Liver (tissue), 8 donors: ENCODE measurements at regions not wholly inside any gene's neighbourhood (a gene's known extent, or its start where the extent isn't known, plus 50 kb on each side); places are given as distances from the start of the nearest gene placed in this dataset.

ENCODE experiments used
- DNase-seq: peaks from one replicate; pipeline ENCODE4 v3.0.0-alpha.2; 2017; ENCODE audit warnings: low spot score
- H3K27ac ChIP-seq, 2 donors: one replicate each; pipeline ENCODE4 v1.7.0; 2013; ENCODE audit warnings: inconsistent platforms in 2 of 2, low read length in 2 of 2, control low read depth in 1 of 2, low read depth in 1 of 2, mild to moderate bottlenecking in 1 of 2
- H3K27me3 ChIP-seq, 4 donors: one replicate each; pipeline versions ENCODE4 v1.6.1 to v1.7.0; 2013; ENCODE audit warnings: low read length in 3 of 4, inconsistent platforms in 1 of 4, mild to moderate bottlenecking in 1 of 4, moderate library complexity in 1 of 4; ENCODE audit not compliant: control insufficient read depth in 4 of 4, insufficient read depth in 4 of 4
- H3K36me3 ChIP-seq, 4 donors: one replicate each; pipeline versions ENCODE4 v1.6.1 to v1.7.0; 2013; ENCODE audit warnings: low read length in 3 of 4, mild to moderate bottlenecking in 3 of 4, low read depth in 1 of 4, moderate library complexity in 1 of 4; ENCODE audit not compliant: control insufficient read depth in 4 of 4, insufficient read depth in 3 of 4
- H3K4me1 ChIP-seq, 4 donors: one replicate each; pipeline versions ENCODE4 v1.6.1 to v1.7.0; 2013; ENCODE audit warnings: low read length in 3 of 4, mild to moderate bottlenecking in 3 of 4, moderate library complexity in 1 of 4; ENCODE audit not compliant: control insufficient read depth in 4 of 4, insufficient read depth in 4 of 4
- H3K4me3 ChIP-seq, 3 donors: one replicate each; pipeline versions ENCODE4 v1.6.1 to v1.7.0; 2013; ENCODE audit warnings: low read length in 3 of 3, control low read depth in 1 of 3, low read depth in 1 of 3, mild to moderate bottlenecking in 1 of 3
- H3K9ac ChIP-seq, 2 donors: one replicate each; pipeline ENCODE4 v1.7.0; 2013; ENCODE audit warnings: low read length in 2 of 2, mild to moderate bottlenecking in 2 of 2, moderate library complexity in 2 of 2, control low read depth in 1 of 2, low read depth in 1 of 2
- H3K9me3 ChIP-seq, 4 donors: one replicate each; pipeline versions ENCODE4 v1.6.1 to v1.7.0; 2013; ENCODE audit warnings: low read length in 3 of 4; ENCODE audit not compliant: control insufficient read depth in 4 of 4
- ATF3 ChIP-seq: IDR thresholded peaks from 2 replicates; pipeline ENCODE4 v1.6.1; 2016; ENCODE audit warnings: antibody characterized with exemption
- CTCF ChIP-seq: fragments of 150-350 bp; IDR thresholded peaks from 2 replicates; pipeline ENCODE4 v1.5.1; 2017; ENCODE audit warnings: improper control_type of control experiment, low read depth, low read length; ENCODE audit not compliant: missing input control
- EGR1 ChIP-seq, 2 donors: IDR thresholded peaks; 2 replicates each; pipeline ENCODE4 v1.6.1; 2016 to 2018; ENCODE audit warnings: antibody characterized with exemption in 2 of 2, low read depth in 2 of 2
- FOXA2 ChIP-seq: IDR thresholded peaks from 2 replicates; pipeline ENCODE4 v1.6.1; 2016; ENCODE audit warnings: antibody characterized with exemption
- HNF4A ChIP-seq, 2 donors: conservative IDR thresholded peaks; 2 replicates each; pipeline ENCODE4 v1.6.1; 2016; ENCODE audit warnings: antibody characterized with exemption in 2 of 2, mild to moderate bottlenecking in 2 of 2
- HNF4G ChIP-seq: IDR thresholded peaks from 2 replicates; pipeline ENCODE4 v1.6.1; 2016; ENCODE audit warnings: antibody characterized with exemption
- MAX ChIP-seq: IDR thresholded peaks from 2 replicates; pipeline ENCODE4 v1.6.1; 2016; ENCODE audit warnings: antibody characterized with exemption
- NR2F2 ChIP-seq: IDR thresholded peaks from 2 replicates; pipeline ENCODE4 v1.6.1; 2016; ENCODE audit warnings: antibody characterized with exemption
- RAD21 ChIP-seq, 2 donors: IDR thresholded peaks; 2 replicates each; pipeline ENCODE4 v1.6.1; 2016; ENCODE audit warnings: antibody characterized with exemption in 2 of 2, mild to moderate bottlenecking in 2 of 2
- RXRA ChIP-seq, 2 donors: IDR thresholded peaks; 2 replicates each; pipeline ENCODE4 v1.6.1; 2017 to 2018; ENCODE audit warnings: antibody characterized with exemption in 2 of 2, mild to moderate bottlenecking in 1 of 2
- SP1 ChIP-seq: IDR thresholded peaks from 2 replicates; pipeline ENCODE4 v1.6.1; 2018; ENCODE audit warnings: antibody characterized with exemption, mild to moderate bottlenecking
- YY1 ChIP-seq: IDR thresholded peaks from 2 replicates; pipeline ENCODE4 v1.6.1; 2016; ENCODE audit warnings: antibody characterized with exemption, mild to moderate bottlenecking
- ZBTB33 ChIP-seq: IDR thresholded peaks from 2 replicates; pipeline ENCODE4 v1.6.1; 2016; ENCODE audit warnings: antibody characterized with exemption
- WGBS: extraction: QIAGEN DNeasy Blood & Tissue Kit; methylation state at CpG from one replicate; pipeline ENCODE4 v1.1.7; 2013; 5-methylcytosine and 5-hydroxymethylcytosine counted together
- donor health status: healthy.
- donor health status: healthy.
- donor health status: healthy.
- donor health status: healthy.
- donor health status: healthy.

- Histone ChIP-seq H3K27me3 (no peaks in the 10 kb centered on the region), H3K4me3 (no peak overlapping the region), H3K4me1 (no peaks in the 10 kb centered on the region), H3K27ac (no peak overlapping the region), H3K9ac (no peak overlapping the region), H3K9me3 (peaks cover 0 to 3% (median 0%) of the 10 kb centered on the region in 4 donors), H3K36me3 (no peaks in the 10 kb centered on the region)
- 68% methylated on average over 9 of the region's 9 CpGs for WGBS
- TF ChIP-seq FOXA2 (no peak), ATF3 (no peak), HNF4G (no peak), SP1 (no peak), RAD21 (IDR thresholded peaks at IDR 0.05) (no peak), CTCF (no peak), ZBTB33 (no peak), EGR1 (IDR thresholded peaks at IDR 0.05; ENCODE audit: low read depth in 2 of 2) (no peak), YY1 (no peak), HNF4A (conservative IDR thresholded peaks at IDR 0.05) (no peak), RXRA (IDR thresholded peaks at IDR 0.05) (no peak)
- DNase-seq, result no peak
Measured at GRCh38 chr6:155782739-155783459, 327.3 kb upstream of the NOX3 start.

- Histone ChIP-seq H3K9ac (no peak overlapping the region), H3K27ac (no peak overlapping the region), H3K4me3 (no peak overlapping the region), H3K9me3 (peaks cover 0 to 3% (median 0%) of the 10 kb centered on the region in 4 donors), H3K36me3 (no peaks in the 10 kb centered on the region), H3K27me3 (no peaks in the 10 kb centered on the region), H3K4me1 (no peaks in the 10 kb centered on the region)
- TF ChIP-seq RAD21 (IDR thresholded peaks at IDR 0.05) (no peak), NR2F2 (no peak), SP1 (no peak)
- DNase-seq, result no peak
Measured at GRCh38 chr6:155782320-155782731, 326.7 kb upstream of the NOX3 start.

- H3K36me3 ChIP-seq, result no peaks in the 10 kb centered on the region
- WGBS, result 75% methylated on average over 2 of the region's 2 CpGs
- DNase-seq, result no peak
- H3K4me1 ChIP-seq, result no peaks in the 10 kb centered on the region
- no peak overlapping the region for H3K9ac ChIP-seq
- peaks cover 0 to 3% (median 0%) of the 10 kb centered on the region in 4 donors for H3K9me3 ChIP-seq
- no peak overlapping the region for H3K27ac ChIP-seq
- H3K4me3 ChIP-seq, result no peak overlapping the region
- no peak for TF ChIP-seq ATF3
- no peak for TF ChIP-seq RAD21 (IDR thresholded peaks at IDR 0.05)
- TF ChIP-seq NR2F2, result no peak
- no peak for TF ChIP-seq HNF4G
- TF ChIP-seq YY1, result no peak
- no peak for TF ChIP-seq MAX
- no peaks in the 10 kb centered on the region for H3K27me3 ChIP-seq
Measured at GRCh38 chr6:155779456-155779855, 323.8 kb upstream of the NOX3 start.
